T-cell (primary cell): ENCODE measurements at regions not wholly inside any gene's neighbourhood (a gene's known extent, or its start where the extent isn't known, plus 50 kb on each side); places are given as distances from the start of the nearest gene placed in this dataset.
"Not testable (repeated sequence)": the region's sequence is repeated elsewhere in the genome, so short reads cannot be mapped to it uniquely, and the experiment has no call there.

Experiments
- ATAC-seq, 4 experiments: fragments of 200-7000 bp in 3 of 4; fragments of 150-1000 bp in 1 of 4; cut with Tn5 transposase; replicated peaks in 1 of 4; 1 replicate in 3 of 4; 2 replicates in 1 of 4; pipeline ENCODE4 v1.10.0; 2021; ENCODE audit warnings: moderate library complexity in 3 of 4, mild to moderate bottlenecking in 2 of 4, moderate number of reproducible peaks in 1 of 4
- CTCF ChIA-PET, 2 donors: fragments of 300-600 bp; sonication (Branson Sonifier 250); formaldehyde crosslinking; loops; one replicate each; lab custom pipeline; 2022; ENCODE audit warnings: antibody characterized with exemption in 2 of 2; lab: Charles Lee
- POLR2A ChIA-PET, 2 donors: fragments of 300-600 bp; sonication (Branson Sonifier 250); formaldehyde crosslinking; loops; one replicate each; lab custom pipeline; 2022; ENCODE audit warnings: antibody characterized with exemption in 2 of 2; lab: Charles Lee
- DNase-seq, 35 experiments: peaks; one replicate each; pipeline versions ENCODE4 v3.0.0 to v3.0.0-alpha.2; 2013 to 2023
- H3K27ac ChIP-seq: one replicate; pipeline ENCODE4 v1.5.1; 2013; ENCODE audit warnings: low read length
- H3K27me3 ChIP-seq, 2 experiments: replicated peaks in 1 of 2; 1 replicate in 1 of 2; 2 replicates in 1 of 2; pipeline versions ENCODE4 v1.6.1 to v1.7.0; 2013; ENCODE audit warnings: low read length in 1 of 2, mixed read lengths in 1 of 2; ENCODE audit not compliant: control insufficient read depth in 2 of 2, insufficient read depth in 2 of 2; ENCODE audit errors: extremely low read depth in 1 of 2
- H3K36me3 ChIP-seq, 2 donors: 1 replicate in 1 of 2; 2 replicates in 1 of 2; pipeline versions ENCODE4 v1.6.1 to v1.7.0; 2013; ENCODE audit warnings: low read length in 1 of 2; ENCODE audit not compliant: control insufficient read depth in 2 of 2, insufficient read depth in 1 of 2; ENCODE audit errors: extremely low read depth in 1 of 2
- H3K4me1 ChIP-seq, 2 experiments: 1 replicate in 1 of 2; 2 replicates in 1 of 2; pipeline versions ENCODE4 v1.6.1 to v1.7.0; 2013; ENCODE audit warnings: low read length in 2 of 2, mixed read lengths in 1 of 2; ENCODE audit not compliant: insufficient read depth in 2 of 2, control insufficient read depth in 1 of 2; ENCODE audit errors: extremely low read depth in 1 of 2
- H3K4me3 ChIP-seq, 2 donors: 1 replicate in 1 of 2; 2 replicates in 1 of 2; pipeline versions ENCODE4 v1.5.1 to v1.7.0; 2013; ENCODE audit warnings: mild to moderate bottlenecking in 2 of 2, low read length in 1 of 2, moderate library complexity in 1 of 2; ENCODE audit not compliant: control insufficient read depth in 1 of 2; ENCODE audit errors: extremely low read depth in 1 of 2
- H3K9me3 ChIP-seq: 2 replicates; pipeline ENCODE4 v1.7.0; 2013
- H3K27ac Mint-ChIP-seq, 2 donors: one replicate each; pipeline ENCODE4 v1.8.0; 2020 to 2021; ENCODE audit warnings: mild to moderate bottlenecking in 2 of 2, mixed read lengths in 2 of 2
- H3K27me3 Mint-ChIP-seq, 2 donors: one replicate each; pipeline ENCODE4 v1.8.0; 2021 to 2022; ENCODE audit warnings: mixed read lengths in 2 of 2
- H3K36me3 Mint-ChIP-seq: one replicate; pipeline ENCODE4 v1.8.0; 2021; ENCODE audit warnings: mixed read lengths
- H3K4me1 Mint-ChIP-seq, 3 donors: one replicate each; pipeline ENCODE4 v1.8.0; 2020 to 2022; ENCODE audit warnings: mixed read lengths in 3 of 3, mild to moderate bottlenecking in 1 of 3
- H3K4me3 Mint-ChIP-seq, 3 donors: one replicate each; pipeline ENCODE4 v1.8.0; 2020 to 2022; ENCODE audit warnings: mild to moderate bottlenecking in 3 of 3, mixed read lengths in 3 of 3, moderate library complexity in 3 of 3
- H3K9me3 Mint-ChIP-seq, 3 donors: one replicate each; pipeline ENCODE4 v1.8.0; 2020 to 2022; ENCODE audit warnings: mixed read lengths in 3 of 3
- WGBS: methylation state at CpG from one replicate; pipeline ENCODE4 v1.1.5; 2013; ENCODE audit warnings: missing lambda C conversion rate; ENCODE audit not compliant: insufficient coverage; 5-methylcytosine and 5-hydroxymethylcytosine counted together

DNA sequence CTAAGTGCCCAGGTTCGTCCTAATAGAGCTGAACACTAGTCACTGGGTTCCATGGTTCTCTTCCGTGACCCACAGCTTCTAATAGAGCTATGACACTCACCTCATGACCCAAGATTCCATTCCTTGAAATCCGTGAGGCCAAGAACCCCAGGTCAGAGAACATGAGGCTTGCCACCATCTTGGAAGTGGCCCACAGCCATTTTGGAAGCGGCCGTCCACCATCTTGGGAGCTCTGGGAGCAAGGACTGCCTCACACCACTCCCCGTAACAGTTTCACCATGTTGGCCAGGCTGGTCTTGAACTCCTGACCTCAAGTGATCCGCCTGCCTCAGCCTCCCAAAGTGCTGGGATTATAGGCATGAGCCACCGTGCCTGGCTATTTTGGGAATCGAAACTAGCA lies 75.0 kb upstream of the MTAP start:
- H3K4me3 ChIP-seq, H3K27ac ChIP-seq, H3K27ac Mint-ChIP-seq, POLR2A ChIA-PET, ATAC-seq, H3K36me3 ChIP-seq, H3K4me1 ChIP-seq, DNase-seq, H3K27me3 ChIP-seq, H3K36me3 Mint-ChIP-seq, H3K9me3 ChIP-seq, H3K4me1 Mint-ChIP-seq, H3K4me3 Mint-ChIP-seq, H3K9me3 Mint-ChIP-seq: not testable (repeated sequence)
- peaks cover 7 to 12% of the 10 kb centered on the region in 2 donors for H3K27me3 Mint-ChIP-seq
- CTCF ChIA-PET, result interaction anchor here in 1 of 2 donors (1.1 kb wide), 1 partner anchor 63 kb away, joined by 3 read pairs; no protein-coding TSS in a partner anchor
- WGBS, result 92% methylated on average over 5 of the region's 9 CpGs

DNA sequence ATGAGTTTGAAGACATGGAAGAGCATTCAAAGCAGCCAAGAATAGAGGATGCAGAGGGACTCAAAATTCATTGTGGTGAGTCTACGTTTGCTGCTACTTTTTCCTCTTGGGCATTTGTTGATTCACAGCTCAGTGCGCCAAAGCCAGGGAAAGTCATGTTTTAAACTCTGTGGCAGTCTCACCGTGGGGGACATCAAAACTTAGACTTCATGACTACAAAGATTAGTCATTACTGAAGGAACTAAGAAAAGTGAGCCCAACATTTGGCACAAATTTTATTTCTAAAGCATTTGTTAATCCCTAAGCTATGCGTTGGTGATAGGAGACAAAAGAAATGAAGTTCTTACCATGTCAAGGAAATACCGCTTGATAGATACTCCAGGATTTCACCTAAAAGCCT lies 73.7 kb upstream of the MTAP start:
- ChIA-PET CTCF (interaction anchor here in 1 of 2 donors (0.6 kb wide), 1 partner anchor 611 kb away, joined by 4 read pairs; no protein-coding TSS in a partner anchor), POLR2A (no interaction called here)
- Mint-ChIP-seq H3K4me3 (no peak overlapping the region), H3K4me1 (no peaks in the 10 kb centered on the region), H3K27ac (no peak overlapping the region), H3K9me3 (no peaks in the 10 kb centered on the region), H3K27me3 (peaks cover 5 to 12% of the 10 kb centered on the region in 2 donors), H3K36me3 (no peaks in the 10 kb centered on the region)
- no peak overlapping the region for H3K4me3 ChIP-seq
- no peak overlapping the region for H3K27ac ChIP-seq
- no peaks in the 10 kb centered on the region for H3K9me3 ChIP-seq
- 100% methylated on average over 1 of the region's 5 CpGs for WGBS
- ATAC-seq (no peak), DNase-seq (no peak)
- peaks cover 2 to 6% of the 10 kb centered on the region in 2 experiments for H3K27me3 ChIP-seq
- H3K36me3 ChIP-seq, result no peaks in the 10 kb centered on the region
- no peaks in the 10 kb centered on the region for H3K4me1 ChIP-seq

DNA sequence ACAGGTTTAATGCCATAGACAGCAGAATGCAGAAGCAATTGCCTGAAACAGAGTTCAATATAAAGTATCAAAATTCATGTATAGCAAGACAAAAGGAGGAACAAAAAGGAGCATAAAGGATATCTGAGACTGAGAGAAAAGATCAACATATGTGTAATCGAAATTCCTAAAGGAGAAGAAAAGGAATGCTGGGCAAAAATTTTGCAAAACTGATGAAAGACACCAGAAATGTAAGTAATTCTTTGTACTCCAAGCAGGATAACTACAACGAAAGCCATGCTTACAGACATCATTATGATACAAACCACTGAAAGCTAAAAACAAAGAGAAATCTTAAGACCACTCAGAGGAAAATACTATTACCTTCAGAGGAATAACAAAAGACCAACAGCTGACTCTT lies 72.8 kb upstream of the MTAP start:
- ChIA-PET CTCF (no interaction called here), POLR2A (no interaction called here)
- 50% methylated on average over 1 of the region's 2 CpGs for WGBS
- no peak overlapping the region for H3K27ac Mint-ChIP-seq
- no peak overlapping the region for H3K4me3 ChIP-seq
- no peaks in the 10 kb centered on the region for H3K36me3 ChIP-seq
- H3K27me3 ChIP-seq, result peaks cover 2 to 6% of the 10 kb centered on the region in 2 experiments
- H3K27me3 Mint-ChIP-seq, result peaks cover 5 to 10% of the 10 kb centered on the region in 2 donors
- H3K9me3 Mint-ChIP-seq, result no peaks in the 10 kb centered on the region
- H3K4me1 ChIP-seq, result no peaks in the 10 kb centered on the region
- no peak overlapping the region for H3K4me3 Mint-ChIP-seq
- ATAC-seq (no peak), DNase-seq (no peak)
- no peak overlapping the region for H3K27ac ChIP-seq
- H3K9me3 ChIP-seq, result no peaks in the 10 kb centered on the region
- H3K36me3 Mint-ChIP-seq, result no peaks in the 10 kb centered on the region
- no peaks in the 10 kb centered on the region for H3K4me1 Mint-ChIP-seq

DNA sequence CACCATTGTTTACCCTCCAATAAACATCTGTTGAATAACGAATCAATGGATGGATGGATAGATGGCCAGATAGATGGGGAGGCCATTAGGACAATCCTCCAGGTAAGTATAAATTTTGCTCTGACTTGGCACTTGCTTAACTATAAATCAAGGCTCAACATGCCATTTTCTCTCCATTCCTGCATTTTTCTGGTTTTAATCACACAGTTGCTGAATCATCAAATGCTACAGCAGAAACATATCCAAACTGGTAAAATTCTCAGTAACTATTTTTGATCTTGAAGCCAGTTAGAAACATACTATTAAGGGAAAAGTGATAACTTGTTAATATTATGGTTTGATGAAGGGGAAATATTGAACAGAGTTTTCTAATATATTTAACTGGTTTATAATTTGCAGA lies 71.5 kb upstream of the MTAP start:
- Mint-ChIP-seq H3K9me3 (no peaks in the 10 kb centered on the region), H3K36me3 (no peaks in the 10 kb centered on the region), H3K27ac (no peak overlapping the region), H3K4me3 (no peak overlapping the region), H3K4me1 (no peaks in the 10 kb centered on the region), H3K27me3 (peaks cover 3 to 4% of the 10 kb centered on the region in 2 donors)
- Histone ChIP-seq H3K27ac (no peak overlapping the region), H3K4me1 (no peaks in the 10 kb centered on the region), H3K9me3 (no peaks in the 10 kb centered on the region), H3K4me3 (no peak overlapping the region), H3K36me3 (no peaks in the 10 kb centered on the region), H3K27me3 (peaks cover 2 to 6% of the 10 kb centered on the region in 2 experiments)
- no peak for DNase-seq
- POLR2A ChIA-PET, result no interaction called here
- CTCF ChIA-PET, result no interaction called here
- no CpG with 5 or more reads among the region's 1 CpG for WGBS
- ATAC-seq, result no peak

DNA sequence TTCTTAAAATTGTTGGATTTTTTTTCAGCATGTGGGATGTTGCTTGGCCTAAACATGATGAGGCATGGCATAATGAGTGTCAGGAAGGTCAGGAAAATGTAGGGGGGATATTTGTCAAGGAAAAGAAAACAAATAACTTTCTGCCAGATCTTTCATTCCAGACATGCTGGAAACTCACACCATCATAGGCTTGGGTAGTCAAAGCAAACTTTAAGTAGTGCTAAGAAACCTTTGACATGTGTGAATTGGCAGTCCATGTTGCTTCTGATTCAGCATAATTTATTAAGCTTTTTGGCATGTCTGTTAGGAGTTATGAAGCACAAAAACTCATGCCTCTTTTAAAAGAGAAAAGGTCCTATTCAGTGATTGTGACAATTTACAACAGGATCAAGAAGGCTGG lies 61.3 kb upstream of the MTAP start:
- Mint-ChIP-seq H3K36me3 (no peaks in the 10 kb centered on the region), H3K4me1 (no peaks in the 10 kb centered on the region), H3K4me3 (no peak overlapping the region), H3K27ac (no peak overlapping the region), H3K9me3 (no peaks in the 10 kb centered on the region), H3K27me3 (peaks cover 6 to 7% of the 10 kb centered on the region in 2 donors)
- H3K27ac ChIP-seq, result no peak overlapping the region
- H3K4me1 ChIP-seq, result no peaks in the 10 kb centered on the region
- H3K27me3 ChIP-seq, result no peaks in the 10 kb centered on the region
- H3K36me3 ChIP-seq, result no peaks in the 10 kb centered on the region
- ATAC-seq, result no peak
- no peak for DNase-seq
- ChIA-PET CTCF (interaction anchor here in 1 of 2 donors (0.5 kb wide), 1 partner anchor 32 kb away, joined by 4 read pairs; no protein-coding TSS in a partner anchor), POLR2A (no interaction called here)
- H3K9me3 ChIP-seq, result no peaks in the 10 kb centered on the region
- no peak overlapping the region for H3K4me3 ChIP-seq

DNA sequence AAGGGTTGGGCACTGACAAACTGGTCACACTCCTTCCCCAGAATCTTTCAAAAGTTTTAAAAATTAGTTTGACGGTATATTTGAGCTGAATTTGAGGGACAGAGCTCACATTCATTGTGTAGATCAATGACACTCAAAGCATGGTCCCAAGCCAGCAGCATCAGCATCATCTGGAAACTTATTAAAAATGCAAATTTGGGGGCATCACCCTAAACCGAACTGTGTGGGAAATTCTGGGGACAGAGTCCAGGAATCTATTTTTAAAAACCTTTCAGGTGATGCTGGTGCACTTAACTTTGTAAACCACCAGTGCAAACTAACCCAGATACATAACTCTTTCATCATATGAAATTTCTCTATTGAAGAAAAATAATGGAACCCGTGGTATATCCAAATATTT lies 58.1 kb upstream of the MTAP start:
- DNase-seq (no peak), ATAC-seq (no peak)
- Histone ChIP-seq H3K4me3 (no peak overlapping the region), H3K36me3 (no peaks in the 10 kb centered on the region), H3K27ac (no peak overlapping the region), H3K27me3 (no peaks in the 10 kb centered on the region), H3K4me1 (no peaks in the 10 kb centered on the region), H3K9me3 (no peaks in the 10 kb centered on the region)
- peaks cover 6 to 18% of the 10 kb centered on the region in 2 donors for H3K27me3 Mint-ChIP-seq
- 10% methylated on average over 2 of the region's 3 CpGs for WGBS
- H3K36me3 Mint-ChIP-seq, result no peaks in the 10 kb centered on the region
- H3K4me1 Mint-ChIP-seq, result no peaks in the 10 kb centered on the region
- no peaks in the 10 kb centered on the region for H3K9me3 Mint-ChIP-seq
- POLR2A ChIA-PET, result no interaction called here
- CTCF ChIA-PET, result no interaction called here
- no peak overlapping the region for H3K4me3 Mint-ChIP-seq
- H3K27ac Mint-ChIP-seq, result no peak overlapping the region

DNA sequence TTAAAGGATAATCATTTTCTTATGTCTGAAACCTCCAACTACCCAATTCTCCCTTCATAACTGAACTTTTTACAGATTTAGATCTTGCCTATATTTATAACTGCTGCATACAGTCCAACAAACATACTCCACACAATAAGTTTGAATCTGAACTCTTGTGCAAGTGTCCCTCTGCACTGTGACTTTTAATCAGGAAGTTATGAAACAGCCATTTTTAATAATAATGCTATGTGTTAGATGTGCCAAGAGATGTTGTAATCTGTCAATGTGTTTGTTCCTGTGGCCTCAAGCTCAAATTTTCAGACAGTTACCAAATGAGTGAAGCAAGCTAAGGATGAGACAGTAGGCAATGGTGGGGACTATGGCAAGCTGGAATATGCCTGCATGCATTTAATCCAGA lies 57.6 kb upstream of the MTAP start:
- H3K4me1 Mint-ChIP-seq, result no peaks in the 10 kb centered on the region
- Histone ChIP-seq H3K27me3 (no peaks in the 10 kb centered on the region), H3K4me3 (no peak overlapping the region), H3K4me1 (no peaks in the 10 kb centered on the region), H3K9me3 (no peaks in the 10 kb centered on the region), H3K27ac (no peak overlapping the region), H3K36me3 (no peaks in the 10 kb centered on the region)
- no peak for DNase-seq
- ChIA-PET CTCF (interaction anchor here in 1 of 2 donors (0.7 kb wide), 1 partner anchor 1214 kb away, joined by 3 read pairs; no protein-coding TSS in a partner anchor), POLR2A (no interaction called here)
- no peaks in the 10 kb centered on the region for H3K36me3 Mint-ChIP-seq
- no peak for ATAC-seq
- peaks cover 6 to 18% of the 10 kb centered on the region in 2 donors for H3K27me3 Mint-ChIP-seq
- H3K4me3 Mint-ChIP-seq, result no peak overlapping the region
- H3K9me3 Mint-ChIP-seq, result no peaks in the 10 kb centered on the region
- H3K27ac Mint-ChIP-seq, result no peak overlapping the region
